ENCODE measurements at regions not wholly inside any gene's neighbourhood (a gene's known extent, or its start where the extent isn't known, plus 50 kb on each side); places are given as distances from the start of the nearest gene placed in this dataset.
"Not testable (repeated sequence)": the region's sequence is repeated elsewhere in the genome, so short reads cannot be mapped to it uniquely, and the experiment has no call there.

GRCh38 chr3:80351201-80351600 lies 583.4 kb upstream of the ROBO1 start:
- H3K4me1 Mint-ChIP-seq, result no peaks in the 10 kb centered on the region

GRCh38 chr3:80350771-80351170 lies 583.0 kb upstream of the ROBO1 start:
- no peaks in the 10 kb centered on the region for H3K36me3 Mint-ChIP-seq (ENCODE audit: low read depth)
- H3K27ac Mint-ChIP-seq, result no peak overlapping the region
- no peak overlapping the region for H3K4me3 Mint-ChIP-seq
- no peaks in the 10 kb centered on the region for H3K27me3 Mint-ChIP-seq (ENCODE audit: low read depth)
- peaks cover 3% of the 10 kb centered on the region for H3K9me3 Mint-ChIP-seq
- TF ChIP-seq CTCF (IDR thresholded peaks at IDR 0.05; ENCODE audit: unreplicated experiment in 3 of 3), result no peak
- H3K4me1 Mint-ChIP-seq, result no peaks in the 10 kb centered on the region

More at GRCh38 chr3:80351201-80351600, 583.4 kb upstream of the ROBO1 start:
- peaks cover 3% of the 10 kb centered on the region for H3K9me3 Mint-ChIP-seq
- H3K4me3 Mint-ChIP-seq, result no peak overlapping the region
- H3K36me3 Mint-ChIP-seq (ENCODE audit: low read depth), result no peaks in the 10 kb centered on the region
- H3K27ac Mint-ChIP-seq, result no peak overlapping the region
- no peaks in the 10 kb centered on the region for H3K27me3 Mint-ChIP-seq (ENCODE audit: low read depth)
- TF ChIP-seq CTCF (IDR thresholded peaks at IDR 0.05; ENCODE audit: unreplicated experiment in 3 of 3), result no peak

GRCh38 chr3:80338366-80338765 lies 570.6 kb upstream of the ROBO1 start:
- Mint-ChIP-seq H3K9me3 (peaks cover 5% of the 10 kb centered on the region), H3K4me3 (no peak overlapping the region), H3K27ac (no peak overlapping the region), H3K4me1 (no peaks in the 10 kb centered on the region), H3K36me3 (ENCODE audit: low read depth) (no peaks in the 10 kb centered on the region), H3K27me3 (ENCODE audit: low read depth) (no peaks in the 10 kb centered on the region)
- no peak for TF ChIP-seq CTCF (IDR thresholded peaks at IDR 0.05; ENCODE audit: unreplicated experiment in 3 of 3)

- Mint-ChIP-seq H3K9me3 (peaks cover 5% of the 10 kb centered on the region), H3K27ac (no peak overlapping the region), H3K27me3 (ENCODE audit: low read depth) (no peaks in the 10 kb centered on the region), H3K4me3 (no peak overlapping the region), H3K36me3 (ENCODE audit: low read depth) (no peaks in the 10 kb centered on the region), H3K4me1 (no peaks in the 10 kb centered on the region)
- no peak for TF ChIP-seq CTCF (IDR thresholded peaks at IDR 0.05; ENCODE audit: unreplicated experiment in 3 of 3)
Measured at GRCh38 chr3:80334534-80334933, 566.7 kb upstream of the ROBO1 start.

- H3K27me3 Mint-ChIP-seq (ENCODE audit: low read depth), result no peaks in the 10 kb centered on the region
- no peaks in the 10 kb centered on the region for H3K4me1 Mint-ChIP-seq
- H3K9me3 Mint-ChIP-seq, result peaks cover 2% of the 10 kb centered on the region
- TF ChIP-seq CTCF (IDR thresholded peaks at IDR 0.05; ENCODE audit: unreplicated experiment in 3 of 3), result no peak
- H3K36me3 Mint-ChIP-seq (ENCODE audit: low read depth), result no peaks in the 10 kb centered on the region
- H3K4me3 Mint-ChIP-seq, result no peak overlapping the region
- H3K27ac Mint-ChIP-seq, result peak overlapping the region in 1 of 3 experiments; percentile 37
Measured at GRCh38 chr3:80331494-80332170, 563.8 kb upstream of the ROBO1 start.

- not testable (repeated sequence) for H3K27ac Mint-ChIP-seq; H3K4me3 Mint-ChIP-seq; H3K27me3 Mint-ChIP-seq (ENCODE audit: low read depth); H3K36me3 Mint-ChIP-seq (ENCODE audit: low read depth); H3K4me1 Mint-ChIP-seq
- H3K9me3 Mint-ChIP-seq, result peaks cover 24% of the 10 kb centered on the region
Measured at GRCh38 chr3:80314541-80314940, 546.7 kb upstream of the ROBO1 start.

Measured in nephron (organoid).